ENCODE measurements at regions not wholly inside any gene's neighbourhood (a gene's known extent, or its start where the extent isn't known, plus 50 kb on each side); places are given as distances from the start of the nearest gene placed in this dataset.

DNA sequence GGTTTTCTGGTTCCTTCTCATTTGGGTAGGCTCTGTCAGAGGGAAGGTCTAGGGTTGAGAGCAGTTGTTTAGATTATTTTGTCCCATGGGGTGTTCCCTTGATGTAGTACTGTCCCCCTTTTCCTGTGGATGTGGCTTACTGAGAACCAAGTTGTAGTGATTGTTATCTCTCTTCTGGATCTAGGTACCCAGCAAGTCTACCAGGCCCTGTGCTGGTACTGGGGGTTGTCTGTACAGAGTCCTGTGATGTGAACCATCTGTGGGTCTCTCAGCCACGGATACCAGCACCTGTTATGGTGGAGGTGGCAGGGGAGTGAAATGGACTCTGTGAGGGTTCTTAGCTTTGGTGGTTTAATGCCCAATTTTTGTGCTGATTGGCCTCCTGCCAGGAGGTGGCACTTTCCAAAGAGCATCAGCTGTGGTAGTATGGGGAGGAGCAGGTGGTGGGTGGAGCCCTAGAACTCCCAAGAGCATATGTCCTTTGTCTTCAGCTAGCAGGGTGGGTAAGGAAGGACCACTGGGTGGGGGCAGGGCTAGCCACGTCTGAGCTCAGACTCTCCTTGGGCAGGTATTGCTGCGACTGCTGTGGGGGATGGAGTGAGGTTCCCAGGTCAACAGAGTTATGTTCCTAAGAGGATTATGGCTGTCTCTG, 179.3 kb upstream of the BTG1 start (continued):
- no peak for TF ChIP-seq HOXB13 (CRISPR knock-in tag; IDR thresholded peaks at IDR 0.05; ENCODE audit: low read depth)
- TF ChIP-seq HMGXB4 (CRISPR knock-in tag; IDR thresholded peaks at IDR 0.05; ENCODE audit: borderline replicate concordance): no peak

DNA sequence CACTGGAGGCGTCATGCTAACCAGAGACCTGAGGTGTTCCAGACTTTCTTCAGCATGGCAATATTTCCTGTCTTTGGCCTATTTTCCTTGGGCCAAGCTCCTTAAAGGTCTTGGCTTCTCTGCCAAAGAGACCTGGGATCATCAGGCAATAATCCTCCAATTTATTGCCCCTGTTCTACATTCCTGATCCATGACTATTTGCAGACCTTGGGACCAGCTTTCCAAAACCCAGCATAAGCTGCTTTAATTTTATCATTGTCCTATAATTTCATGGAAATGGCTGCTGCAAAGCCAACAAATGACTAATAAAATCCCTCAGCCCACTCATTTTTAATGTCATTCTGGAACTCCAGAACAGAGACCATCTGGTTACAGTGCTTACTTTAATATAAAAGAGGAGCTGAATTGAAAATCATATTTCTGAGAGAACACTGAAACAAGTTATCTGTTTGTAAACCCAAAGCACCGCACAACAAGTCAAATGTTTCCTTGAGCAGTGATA, 166.9 kb upstream of the BTG1 start:
- POLR2A ChIA-PET: no interaction called here
- TF ChIP-seq CHD4 (IDR thresholded peaks at IDR 0.05; ENCODE audit: borderline replicate concordance): no peak
- FAIRE-seq: no peak
- no peak for DNase-seq (ENCODE audit: low read depth in 1 of 2, low spot score in 1 of 2)
- Histone ChIP-seq H3K27ac (no peak overlapping the region), H3K4me1 (no peaks in the 10 kb centered on the region), H3K4me3 (no peak overlapping the region), H3K4me2 (no peak overlapping the region), H3K9me3 (no peaks in the 10 kb centered on the region)
- 70% methylated on average over 2 of the region's 2 CpGs for WGBS (ENCODE audit: missing lambda C conversion rate)
- CTCF ChIA-PET: no interaction called here
- no peak for ATAC-seq

DNA sequence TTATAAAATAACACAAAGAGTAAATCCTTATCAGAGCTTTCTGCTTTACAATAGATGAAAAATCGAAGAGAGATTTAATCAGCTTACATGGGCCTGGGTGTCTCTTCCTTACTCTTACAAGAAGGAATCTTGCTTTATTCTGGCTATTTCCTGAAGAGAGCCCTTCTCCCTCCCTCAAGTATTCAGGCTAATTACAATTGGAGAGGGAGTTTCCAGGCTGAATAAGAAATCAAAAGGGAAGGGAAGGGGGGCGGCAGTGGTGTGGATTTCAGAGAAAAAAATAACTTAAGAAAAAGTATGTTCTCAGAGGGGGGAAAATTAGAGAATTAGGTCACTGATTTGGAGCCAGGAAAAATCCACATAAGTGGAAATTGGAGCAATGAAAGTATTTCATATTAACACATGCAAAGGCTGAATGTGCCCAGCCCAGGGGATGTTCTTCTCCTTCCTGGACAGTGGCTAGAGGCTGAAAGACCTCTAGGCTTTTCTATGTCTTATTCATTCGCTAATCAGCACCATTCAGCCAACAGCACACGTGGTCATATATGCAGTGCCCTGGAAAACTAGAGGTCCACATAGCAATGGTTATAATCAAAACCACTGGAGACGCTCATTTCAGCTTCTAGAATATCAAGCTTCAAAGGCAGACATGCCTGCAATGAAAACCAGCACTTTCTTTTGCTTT, 158.9 kb upstream of the BTG1 start:
- no peak for DNase-seq (ENCODE audit: low read depth in 1 of 2, low spot score in 1 of 2)
- ChIA-PET POLR2A (no interaction called here), CTCF (no interaction called here)
- Histone ChIP-seq H3K27ac (no peak overlapping the region), H3K4me2 (no peak overlapping the region), H3K4me3 (no peak overlapping the region), H3K9me3 (no peaks in the 10 kb centered on the region), H3K4me1 (no peaks in the 10 kb centered on the region)
- 60% methylated on average over 5 of the region's 5 CpGs for WGBS (ENCODE audit: missing lambda C conversion rate)
- FAIRE-seq: no peak
- no peak for ATAC-seq
- TF ChIP-seq EHMT2 (IDR thresholded peaks at IDR 0.05; ENCODE audit: low read depth) (no peak), SMC3 (IDR thresholded peaks at IDR 0.05) (no peak), CBX8 (IDR thresholded peaks at IDR 0.05) (no peak), KDM1A (IDR thresholded peaks at IDR 0.05; ENCODE audit: low read depth) (no peak), REST (IDR thresholded peaks at IDR 0.05) (no peak), POLR2AphosphoS2 (conservative IDR thresholded peaks at IDR 0.05; ENCODE audit: low read length) (no peak), JUNB (IDR thresholded peaks at IDR 0.05) (no peak), SREBF2 (IDR thresholded peaks at IDR 0.05) (no peak), HMGXB4 (CRISPR knock-in tag; IDR thresholded peaks at IDR 0.05; ENCODE audit: borderline replicate concordance) (no peak), MAX (IDR thresholded peaks at IDR 0.05) (no peak), EHF (CRISPR knock-in tag; IDR thresholded peaks at IDR 0.05) (no peak), ZSCAN20 (CRISPR knock-in tag; IDR thresholded peaks at IDR 0.05) (no peak), HOXB5 (CRISPR knock-in tag; IDR thresholded peaks at IDR 0.05) (no peak), HOXB13 (CRISPR knock-in tag; IDR thresholded peaks at IDR 0.05; ENCODE audit: low read depth) (no peak), HOXA7 (CRISPR knock-in tag; IDR thresholded peaks at IDR 0.05) (no peak), RAD21 (conservative IDR thresholded peaks at IDR 0.05 in 1 of 2, IDR thresholded peaks at IDR 0.05 in 1 of 2) (no peak)
- TF ChIP-seq, protein P1, sequence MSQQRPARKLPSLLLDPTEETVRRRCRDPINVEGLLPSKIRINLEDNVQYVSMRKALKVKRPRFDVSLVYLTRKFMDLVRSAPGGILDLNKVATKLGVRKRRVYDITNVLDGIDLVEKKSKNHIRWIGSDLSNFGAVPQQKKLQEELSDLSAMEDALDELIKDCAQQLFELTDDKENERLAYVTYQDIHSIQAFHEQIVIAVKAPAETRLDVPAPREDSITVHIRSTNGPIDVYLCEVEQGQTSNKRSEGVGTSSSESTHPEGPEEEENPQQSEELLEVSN (IDR thresholded peaks at IDR 0.05; ENCODE audit: borderline replicate concordance, low read depth): no peak

Data from A549 (cell line).